Suprapubic skin (tissue), 4 donors: ENCODE measurements at regions not wholly inside any gene's neighbourhood (a gene's known extent, or its start where the extent isn't known, plus 50 kb on each side); places are given as distances from the start of the nearest gene placed in this dataset.

ENCODE experiments used
- DNase-seq, 2 donors: peaks; one replicate each; pipeline ENCODE4 v3.0.0-alpha.2; 2019; ENCODE audit warnings: low spot score in 2 of 2
- H3K27ac ChIP-seq: fragments of 200-600 bp; sonication (generic); one replicate; pipeline ENCODE4 v1.5.1; 2019
- H3K27me3 ChIP-seq: fragments of 200-600 bp; sonication (generic); one replicate; pipeline ENCODE4 v1.5.1; 2019
- H3K36me3 ChIP-seq: fragments of 200-600 bp; sonication (generic); one replicate; pipeline ENCODE4 v1.5.1; 2019
- H3K4me1 ChIP-seq: fragments of 200-600 bp; sonication (generic); one replicate; pipeline ENCODE4 v1.5.1; 2019
- H3K4me3 ChIP-seq: fragments of 200-600 bp; sonication (generic); one replicate; pipeline ENCODE4 v1.5.1; 2019; ENCODE audit warnings: mild to moderate bottlenecking
- H3K9me3 ChIP-seq: fragments of 200-600 bp; sonication (generic); one replicate; pipeline ENCODE4 v1.5.1; 2019
- EP300 ChIP-seq: sonication (generic); formaldehyde crosslinking; IDR thresholded peaks from one replicate; pipeline ENCODE4 v1.6.1; 2017; ENCODE audit warnings: antibody characterized with exemption
- POLR2A ChIP-seq, 2 donors: fragments of 450-650 bp; IDR thresholded peaks; one replicate each; pipeline ENCODE4 v1.6.1; 2017; ENCODE audit warnings: antibody characterized with exemption in 2 of 2, mild to moderate bottlenecking in 2 of 2, moderate library complexity in 2 of 2
- POLR2AphosphoS5 ChIP-seq, 3 donors: sonication (generic); formaldehyde crosslinking; IDR thresholded peaks; one replicate each; pipeline ENCODE4 v1.6.1; 2017; ENCODE audit warnings: antibody characterized with exemption in 3 of 3
- WGBS: methylation state at CpG from one replicate; pipeline ENCODE4 v1.1.5; 2018; 5-methylcytosine and 5-hydroxymethylcytosine counted together
- TF ChIP-seq, protein P1 (sequence below), 2 donors: fragments of 200-600 bp in 1 of 2; fragments of 450-650 bp in 1 of 2; sonication (generic) in 1 of 2; IDR thresholded peaks; one replicate each; pipeline ENCODE4 v1.5.1; 2016 to 2019; ENCODE audit warnings: antibody characterized with exemption in 2 of 2, mild to moderate bottlenecking in 1 of 2, moderate library complexity in 1 of 2

DNA sequence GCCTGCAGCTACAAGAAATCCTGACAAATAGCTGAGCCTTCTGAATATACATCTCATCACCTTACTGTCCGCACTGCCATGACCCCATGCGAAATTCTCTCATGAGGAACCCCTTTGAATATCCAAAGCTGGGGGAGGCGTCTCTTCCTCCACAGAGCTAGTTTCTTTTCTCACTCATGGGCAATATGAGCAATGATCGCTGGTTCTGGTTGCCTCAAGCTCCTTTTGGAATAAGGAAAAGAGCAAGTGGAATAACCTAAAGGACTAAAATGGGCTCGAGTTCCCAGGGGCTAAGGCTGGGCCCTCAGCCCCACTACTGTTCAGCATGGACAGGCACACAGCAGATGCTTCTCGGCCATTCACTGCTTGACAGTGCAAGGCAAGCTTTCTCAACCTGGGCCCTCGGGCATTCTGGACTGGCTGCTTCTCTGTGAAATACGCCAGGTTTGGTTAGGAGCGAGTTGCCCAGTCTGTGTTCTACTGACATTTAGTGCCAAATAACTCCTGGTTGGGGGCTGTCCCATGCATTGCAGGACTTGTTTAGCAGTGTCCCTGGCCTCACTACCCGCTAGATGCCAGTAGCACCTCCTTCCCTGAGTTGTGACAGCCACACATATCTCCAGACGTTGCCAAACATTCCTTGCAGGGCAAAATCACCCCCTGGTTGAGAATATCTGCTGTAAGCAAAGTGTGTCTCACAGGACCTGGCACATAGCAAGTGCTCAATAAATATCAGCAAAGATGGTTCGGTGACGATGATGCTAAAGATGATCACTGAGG, 156.8 kb downstream of the CEBPB start:
- no peak for TF ChIP-seq EP300
- TF ChIP-seq POLR2AphosphoS5 (IDR thresholded peaks at IDR 0.05): no peak
- TF ChIP-seq, protein P1, sequence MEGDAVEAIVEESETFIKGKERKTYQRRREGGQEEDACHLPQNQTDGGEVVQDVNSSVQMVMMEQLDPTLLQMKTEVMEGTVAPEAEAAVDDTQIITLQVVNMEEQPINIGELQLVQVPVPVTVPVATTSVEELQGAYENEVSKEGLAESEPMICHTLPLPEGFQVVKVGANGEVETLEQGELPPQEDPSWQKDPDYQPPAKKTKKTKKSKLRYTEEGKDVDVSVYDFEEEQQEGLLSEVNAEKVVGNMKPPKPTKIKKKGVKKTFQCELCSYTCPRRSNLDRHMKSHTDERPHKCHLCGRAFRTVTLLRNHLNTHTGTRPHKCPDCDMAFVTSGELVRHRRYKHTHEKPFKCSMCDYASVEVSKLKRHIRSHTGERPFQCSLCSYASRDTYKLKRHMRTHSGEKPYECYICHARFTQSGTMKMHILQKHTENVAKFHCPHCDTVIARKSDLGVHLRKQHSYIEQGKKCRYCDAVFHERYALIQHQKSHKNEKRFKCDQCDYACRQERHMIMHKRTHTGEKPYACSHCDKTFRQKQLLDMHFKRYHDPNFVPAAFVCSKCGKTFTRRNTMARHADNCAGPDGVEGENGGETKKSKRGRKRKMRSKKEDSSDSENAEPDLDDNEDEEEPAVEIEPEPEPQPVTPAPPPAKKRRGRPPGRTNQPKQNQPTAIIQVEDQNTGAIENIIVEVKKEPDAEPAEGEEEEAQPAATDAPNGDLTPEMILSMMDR (IDR thresholded peaks at IDR 0.05): no peak
- no peak for TF ChIP-seq POLR2A (IDR thresholded peaks at IDR 0.05)
- no peak for DNase-seq
- no peaks in the 10 kb centered on the region for H3K9me3 ChIP-seq
- peaks cover 43% of the 10 kb centered on the region for H3K4me1 ChIP-seq
- H3K4me3 ChIP-seq: no peak overlapping the region
- 68% methylated on average over 13 of the region's 13 CpGs for WGBS
- no peaks in the 10 kb centered on the region for H3K36me3 ChIP-seq
- H3K27ac ChIP-seq: peak overlapping the region; percentile 80
- no peaks in the 10 kb centered on the region for H3K27me3 ChIP-seq

GRCh38 chr20:50348096-50348495, 157.5 kb downstream of the CEBPB start:
- DNase-seq: no peak
- Histone ChIP-seq H3K27me3 (no peaks in the 10 kb centered on the region), H3K27ac (peak overlapping the region; percentile 80), H3K4me1 (peaks cover 43% of the 10 kb centered on the region), H3K4me3 (no peak overlapping the region), H3K9me3 (no peaks in the 10 kb centered on the region), H3K36me3 (no peaks in the 10 kb centered on the region)
- WGBS: 91% methylated on average over 6 of the region's 6 CpGs
- TF ChIP-seq POLR2A (IDR thresholded peaks at IDR 0.05): no peak
- no peak for TF ChIP-seq POLR2AphosphoS5 (IDR thresholded peaks at IDR 0.05)
- TF ChIP-seq, protein P1 (IDR thresholded peaks at IDR 0.05): no peak
- no peak for TF ChIP-seq EP300

- no peak overlapping the region for H3K4me3 ChIP-seq
- WGBS: 92% methylated on average over 16 of the region's 16 CpGs
- TF ChIP-seq EP300 (no peak), POLR2A (IDR thresholded peaks at IDR 0.05) (no peak), POLR2AphosphoS5 (IDR thresholded peaks at IDR 0.05) (no peak)
- TF ChIP-seq, protein P1 (IDR thresholded peaks at IDR 0.05): no peak
Measured at GRCh38 chr20:50350510-50351249, 159.5 kb upstream of the PTPN1 start.

DNA sequence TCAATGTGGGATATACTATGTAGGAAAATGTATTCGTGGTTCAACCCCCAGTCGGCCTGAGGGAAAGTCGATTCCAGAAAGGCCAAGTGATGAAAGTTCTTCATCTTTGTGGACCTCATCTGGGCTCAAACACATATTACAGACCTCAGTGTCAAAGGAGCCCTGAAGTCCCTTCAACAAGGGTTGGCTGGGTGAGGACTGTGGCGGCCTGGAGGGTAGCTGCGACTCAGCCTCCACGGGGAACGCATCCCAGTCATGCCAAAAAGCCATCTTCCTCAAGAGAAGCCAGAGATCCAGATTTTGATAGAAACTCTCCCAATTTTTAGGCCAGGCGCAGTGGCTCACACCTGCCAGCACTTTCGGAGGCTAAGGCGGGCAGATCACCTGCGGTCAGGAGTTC, 158.6 kb upstream of the PTPN1 start:
- no peaks in the 10 kb centered on the region for H3K27me3 ChIP-seq
- H3K36me3 ChIP-seq: no peaks in the 10 kb centered on the region
- H3K27ac ChIP-seq: no peak overlapping the region
- H3K9me3 ChIP-seq: no peaks in the 10 kb centered on the region
- H3K4me1 ChIP-seq: peaks cover 19% of the 10 kb centered on the region
- 93% methylated on average over 10 of the region's 11 CpGs for WGBS
- no peak overlapping the region for H3K4me3 ChIP-seq
- no peak for DNase-seq
- TF ChIP-seq POLR2A (IDR thresholded peaks at IDR 0.05) (no peak), EP300 (no peak), POLR2AphosphoS5 (IDR thresholded peaks at IDR 0.05) (no peak)
- TF ChIP-seq, protein P1 (IDR thresholded peaks at IDR 0.05): no peak

More at GRCh38 chr20:50350510-50351249, 159.5 kb upstream of the PTPN1 start:
- DNase-seq: no peak
- Histone ChIP-seq H3K27ac (no peak overlapping the region), H3K9me3 (no peaks in the 10 kb centered on the region), H3K36me3 (no peaks in the 10 kb centered on the region), H3K27me3 (no peaks in the 10 kb centered on the region), H3K4me1 (peaks cover 27% of the 10 kb centered on the region)

DNA sequence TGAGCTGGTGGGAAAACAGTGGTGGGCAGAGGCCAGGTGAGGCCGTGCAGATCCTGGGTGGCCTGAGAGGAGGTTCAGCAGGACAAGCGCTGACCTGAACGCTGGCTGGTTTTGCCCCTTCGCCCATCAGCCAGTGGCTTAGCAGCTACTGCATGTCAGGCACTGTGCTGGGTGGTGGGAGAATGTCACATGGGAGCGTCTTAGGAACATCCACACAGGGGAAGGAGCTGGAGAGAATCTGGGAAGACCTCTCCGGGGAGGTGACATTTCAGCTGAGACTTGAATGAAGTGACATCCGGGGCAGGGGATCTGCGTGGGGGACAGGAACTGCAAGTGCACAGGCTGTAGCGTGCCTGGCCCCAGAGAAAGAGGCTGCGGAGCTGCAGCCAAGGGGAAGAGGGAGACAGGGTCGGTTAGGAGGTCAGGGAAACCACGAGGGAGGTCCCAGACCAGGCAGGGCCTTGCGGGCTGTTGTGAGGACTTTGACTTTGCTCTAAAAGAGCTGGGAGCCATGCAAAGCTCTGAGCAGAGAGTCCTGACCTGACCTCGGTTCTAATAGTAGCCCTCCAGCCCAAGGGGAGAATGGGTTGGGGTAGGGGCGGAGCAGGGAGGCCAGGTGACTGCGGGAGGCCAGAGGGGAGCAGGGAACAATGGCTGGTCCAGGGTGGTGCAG, 156.8 kb upstream of the PTPN1 start:
- no peak overlapping the region for H3K4me3 ChIP-seq
- DNase-seq: no peak
- H3K9me3 ChIP-seq: no peaks in the 10 kb centered on the region
- H3K27me3 ChIP-seq: no peaks in the 10 kb centered on the region
- H3K27ac ChIP-seq: no peak overlapping the region
- no peaks in the 10 kb centered on the region for H3K36me3 ChIP-seq
- TF ChIP-seq EP300 (no peak), POLR2A (IDR thresholded peaks at IDR 0.05) (no peak), POLR2AphosphoS5 (IDR thresholded peaks at IDR 0.05) (no peak)
- TF ChIP-seq, protein P1 (IDR thresholded peaks at IDR 0.05): no peak
- 71% methylated on average over 16 of the region's 16 CpGs for WGBS
- H3K4me1 ChIP-seq: peaks cover 5% of the 10 kb centered on the region
